CD4-positive, alpha-beta T cell treated with Interferon alpha-2 for 1 hour (primary cell): ENCODE measurements at regions not wholly inside any gene's neighbourhood (a gene's known extent, or its start where the extent isn't known, plus 50 kb on each side); places are given as distances from the start of the nearest gene placed in this dataset.

Experiments used
- DNase-seq, 2 donors: peaks; one replicate each; pipeline ENCODE4 v3.0.0-alpha.2; 2020 to 2022

DNA sequence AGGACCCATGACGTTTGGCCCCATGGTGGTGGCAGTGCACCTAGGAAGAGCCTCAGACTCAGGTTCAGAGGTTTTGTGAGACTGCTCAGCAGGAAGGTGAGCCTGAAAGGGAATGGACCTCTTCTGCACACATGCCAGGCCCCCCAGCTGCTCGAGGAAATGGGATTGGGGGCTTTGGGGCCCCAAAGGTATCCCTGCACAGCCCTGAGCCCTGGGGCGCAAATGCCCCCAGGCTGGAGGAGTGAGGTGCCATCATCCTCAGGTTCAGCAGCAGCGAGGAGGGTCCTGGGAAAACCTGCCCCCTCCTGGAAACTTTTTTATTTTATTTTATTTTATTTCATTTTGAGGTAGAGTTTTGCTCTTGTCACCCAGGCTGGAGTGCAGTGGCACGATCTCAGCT is 171.8 kb upstream of the MVB12B start:
- no peak for DNase-seq

DNA sequence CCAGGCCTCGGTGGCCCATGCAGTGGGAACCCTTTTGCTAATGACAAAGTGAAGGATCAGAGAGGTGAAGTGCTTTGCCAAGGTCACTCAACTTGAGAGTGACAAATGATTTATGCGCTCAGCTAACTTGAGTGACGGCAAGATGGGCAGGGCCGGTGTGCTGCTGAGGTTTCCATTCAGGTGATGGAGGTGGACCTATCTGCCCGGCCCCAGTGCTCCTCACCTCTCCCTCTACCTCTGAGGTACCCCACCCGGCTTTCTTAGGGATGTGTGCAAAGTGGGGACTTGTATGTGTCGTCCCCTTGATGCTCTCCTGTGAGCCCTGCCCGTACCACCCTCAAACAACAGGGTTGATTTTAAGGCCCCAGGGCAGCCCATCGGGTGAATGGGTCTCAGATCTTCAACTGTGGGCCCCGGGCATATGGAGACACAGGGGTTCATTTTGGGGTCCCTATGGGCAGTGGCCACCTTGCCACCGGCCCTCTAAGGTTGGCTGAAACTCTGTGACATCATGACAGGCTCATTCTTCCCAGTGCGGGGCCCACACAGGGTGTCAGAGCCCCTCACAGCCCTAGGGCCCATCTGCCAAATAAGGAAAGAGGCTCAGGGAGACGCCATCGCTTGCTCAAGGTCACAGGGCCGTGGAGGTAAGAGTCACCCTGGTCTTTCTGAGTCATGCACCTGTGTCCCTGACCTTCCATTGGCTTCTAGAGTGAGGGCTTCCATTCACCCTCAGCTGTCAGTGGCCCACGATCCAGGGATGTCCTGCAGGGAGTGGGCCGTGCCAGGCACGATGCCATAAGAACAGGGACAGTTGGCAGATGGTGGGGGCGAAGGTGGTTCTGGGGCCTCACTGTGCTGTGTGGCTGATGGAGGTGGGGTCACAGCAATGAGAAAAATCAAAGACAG is 170.6 kb upstream of the MVB12B start:
- DNase-seq = no peak

DNA sequence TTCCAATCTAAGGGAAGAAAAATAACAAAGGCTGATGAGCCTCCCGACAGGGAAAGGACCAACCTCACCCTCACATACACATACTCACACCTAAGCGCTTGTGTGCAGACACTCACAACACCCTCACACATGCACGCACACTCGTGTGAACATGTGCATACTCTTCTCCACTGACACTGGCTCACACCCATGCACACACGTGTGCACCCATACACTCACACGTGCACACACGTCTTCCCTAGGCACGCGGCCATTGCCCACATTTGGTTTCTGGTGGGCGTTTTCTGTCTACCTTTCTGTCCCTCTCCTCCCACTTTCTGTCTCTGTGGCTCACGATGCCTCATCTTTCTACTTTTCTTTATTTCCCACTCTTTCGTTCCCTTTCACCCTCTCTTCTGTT is 169.7 kb upstream of the MVB12B start:
- no peak for DNase-seq

DNA sequence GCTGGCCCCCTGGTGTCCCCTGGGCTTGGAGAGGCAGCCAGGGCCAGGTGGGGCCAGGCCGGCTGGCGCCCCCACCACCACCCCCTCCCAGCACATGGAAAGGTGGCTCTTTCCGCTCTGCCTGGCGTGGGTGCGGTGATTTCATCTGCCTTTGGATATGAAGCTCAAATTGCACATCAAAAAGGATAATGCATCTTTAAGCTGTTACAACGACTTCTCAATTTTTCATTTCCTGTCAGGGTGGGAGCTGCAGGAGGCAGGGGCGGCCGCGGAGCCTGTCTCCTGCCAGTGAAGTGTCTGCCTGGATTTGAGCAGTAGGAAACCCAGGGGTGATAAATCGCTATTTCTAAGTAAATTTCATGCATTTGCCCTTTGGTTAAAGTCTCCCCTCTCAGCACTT is 169.2 kb upstream of the MVB12B start:
- no peak for DNase-seq

DNA sequence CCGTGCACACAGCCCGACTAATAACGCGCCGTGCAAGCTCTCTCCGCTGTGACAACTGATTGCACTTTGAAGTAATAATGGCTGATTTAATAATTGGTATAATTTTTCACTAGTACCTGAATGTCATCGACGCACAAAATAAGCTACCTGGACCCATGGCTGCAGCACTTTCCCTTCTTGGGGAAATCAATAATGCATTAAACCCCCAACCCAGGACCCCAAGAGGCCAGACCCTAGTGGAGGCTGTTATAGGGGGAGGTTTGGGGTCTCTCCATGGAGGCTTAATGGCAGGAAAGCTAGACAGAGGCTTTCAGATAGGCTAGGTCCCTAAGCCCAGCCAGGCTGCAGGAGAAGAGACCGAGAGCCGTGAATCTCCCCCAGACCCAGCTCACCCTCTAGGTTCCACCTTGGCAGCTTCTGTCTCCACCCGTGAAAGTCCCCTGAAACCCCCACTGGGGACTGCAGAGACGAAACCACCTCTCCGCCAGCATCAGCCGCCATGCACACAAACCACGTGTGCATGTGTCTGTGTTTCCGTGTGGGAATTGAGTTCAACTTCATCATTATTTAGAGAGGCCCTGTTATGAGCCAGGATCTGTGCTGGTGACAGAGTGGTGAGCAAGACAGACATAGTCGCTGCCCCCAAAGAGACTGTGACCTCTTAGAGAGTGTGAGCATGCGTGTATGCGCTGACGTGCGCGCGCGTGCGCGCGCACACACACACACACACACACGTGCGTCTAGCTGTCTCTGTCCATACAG is 168.6 kb upstream of the MVB12B start:
- DNase-seq = no peak

DNA sequence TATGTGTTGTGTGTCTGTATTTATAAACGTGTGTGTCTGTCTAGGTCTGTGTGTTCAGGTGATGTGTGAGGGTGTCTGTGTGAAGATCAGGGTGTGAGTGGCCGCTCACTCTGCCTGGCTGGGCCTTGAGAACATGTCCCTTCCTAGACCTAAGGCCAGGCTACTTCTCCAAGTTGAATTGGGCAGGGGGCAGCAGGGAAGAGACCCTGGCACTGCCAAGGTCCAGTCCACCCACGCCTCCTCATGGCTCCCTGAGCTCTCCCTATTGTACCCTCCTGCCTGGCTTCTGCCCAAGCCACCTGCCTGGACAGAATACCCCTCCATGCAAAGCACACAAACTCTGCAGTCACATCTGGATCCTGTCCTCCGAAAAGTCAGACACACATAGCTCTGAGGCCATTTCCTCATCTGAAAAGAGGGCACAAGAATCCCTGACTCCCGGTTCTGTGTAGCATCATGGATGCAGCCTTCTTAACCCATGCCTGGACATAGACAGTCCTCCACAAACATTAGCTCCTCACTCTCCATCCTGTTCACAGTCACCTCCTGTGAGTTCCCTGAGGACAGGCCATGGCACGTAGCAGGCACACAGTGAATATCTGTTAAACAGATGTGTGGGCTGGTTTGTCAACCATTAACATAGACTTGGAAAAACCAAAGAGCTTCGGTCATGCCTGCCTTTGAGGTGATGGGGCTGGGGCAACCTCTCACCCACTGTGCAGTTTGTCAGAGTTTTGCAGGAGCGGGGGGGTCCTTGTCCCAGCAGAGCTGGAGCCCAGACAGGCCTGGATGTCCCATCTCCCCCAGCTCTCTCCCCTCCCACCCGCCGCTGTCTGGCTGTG is 167.8 kb upstream of the MVB12B start:
- no peak for DNase-seq

DNA sequence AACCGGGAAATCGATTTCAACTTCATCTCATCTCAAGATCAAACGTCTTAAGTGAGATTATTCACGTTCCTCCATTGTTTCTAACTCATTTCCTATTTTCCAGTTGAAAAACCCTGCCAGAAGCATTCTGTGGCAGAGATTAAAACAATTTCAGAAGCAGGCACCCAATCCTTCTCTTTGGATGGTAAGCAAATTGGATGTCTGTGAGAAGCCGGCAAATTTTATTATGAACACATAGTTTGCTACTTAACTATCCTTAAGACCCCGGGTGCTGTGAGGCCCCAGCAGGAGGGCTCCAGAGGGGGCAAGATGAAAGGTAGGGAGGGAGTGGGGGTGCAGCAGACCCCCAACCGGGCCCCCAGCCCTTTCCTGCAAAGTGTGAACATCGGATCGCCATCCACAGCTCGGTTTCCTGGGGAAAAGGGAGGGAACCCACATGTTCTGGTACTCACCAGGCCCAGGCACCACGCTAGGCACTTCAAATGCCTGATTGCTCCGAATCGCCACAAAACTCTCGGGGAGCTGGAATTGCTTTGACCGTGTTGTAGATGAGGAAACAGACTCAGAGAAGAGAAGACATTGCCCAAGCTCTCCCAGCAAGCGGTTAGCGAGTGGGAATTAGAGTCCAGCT is 167.1 kb upstream of the MVB12B start:
- DNase-seq = no peak

DNA sequence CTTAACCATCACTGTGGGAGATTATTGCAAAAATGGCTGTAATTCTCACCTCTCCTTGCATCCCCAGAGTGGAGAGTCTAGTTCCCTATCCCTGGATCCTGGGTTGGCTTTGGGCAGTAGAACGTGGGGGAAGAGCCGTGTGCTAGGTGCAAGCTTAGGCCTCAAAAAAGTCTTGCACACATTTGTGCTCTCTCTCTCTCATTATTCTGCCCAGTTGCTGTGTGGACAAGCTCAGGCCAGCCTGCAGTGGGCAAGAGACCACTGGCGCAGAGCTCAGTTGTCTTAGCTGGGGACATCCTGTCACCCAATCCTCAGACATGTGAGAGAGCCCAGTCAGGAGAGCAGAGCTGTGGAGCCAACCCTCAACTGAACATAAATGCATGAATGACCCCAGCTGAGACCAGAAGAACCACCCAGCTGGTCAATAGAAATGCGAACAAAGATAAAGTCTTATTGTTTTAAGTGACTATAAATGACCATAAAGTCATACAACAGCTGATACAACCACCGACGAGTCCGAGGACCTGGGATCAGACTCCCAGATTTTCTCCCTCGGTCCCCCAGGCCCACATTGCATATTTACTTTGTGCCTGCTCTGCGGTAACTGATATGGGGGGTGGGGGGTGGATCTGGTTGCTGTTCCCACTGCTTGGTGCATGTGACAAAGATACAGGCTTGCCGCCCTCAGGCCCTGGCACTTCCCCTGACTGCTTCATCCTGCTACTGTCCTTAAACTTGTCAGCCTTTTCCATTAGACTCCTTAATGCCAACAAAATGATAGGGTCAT is 166.4 kb upstream of the MVB12B start:
- DNase-seq = no peak

DNA sequence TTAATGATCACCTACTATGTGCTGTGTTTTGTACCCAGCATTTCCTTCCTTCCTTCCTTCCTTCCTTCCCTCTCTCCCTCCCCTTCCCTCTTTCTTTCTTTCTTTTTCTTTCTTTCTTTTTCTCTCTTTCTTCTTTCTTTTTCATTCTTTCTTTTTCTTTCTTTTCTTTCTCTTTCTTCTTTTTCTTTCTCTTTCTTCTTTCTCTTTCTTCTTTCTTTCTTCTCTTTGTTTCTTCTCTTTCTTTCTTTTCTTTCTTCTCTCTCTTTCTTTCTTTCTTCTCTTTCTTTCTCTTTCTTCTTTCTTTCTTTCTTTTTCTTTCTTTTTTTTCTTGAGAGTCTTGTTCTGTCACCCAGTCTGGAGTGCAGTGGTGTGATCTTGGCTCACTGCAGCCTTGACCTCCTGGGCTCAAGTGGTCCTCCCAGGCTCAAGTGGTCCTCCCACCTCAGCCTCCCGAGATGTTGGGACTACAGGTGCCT is 165.7 kb upstream of the MVB12B start:
- DNase-seq = no peak

DNA sequence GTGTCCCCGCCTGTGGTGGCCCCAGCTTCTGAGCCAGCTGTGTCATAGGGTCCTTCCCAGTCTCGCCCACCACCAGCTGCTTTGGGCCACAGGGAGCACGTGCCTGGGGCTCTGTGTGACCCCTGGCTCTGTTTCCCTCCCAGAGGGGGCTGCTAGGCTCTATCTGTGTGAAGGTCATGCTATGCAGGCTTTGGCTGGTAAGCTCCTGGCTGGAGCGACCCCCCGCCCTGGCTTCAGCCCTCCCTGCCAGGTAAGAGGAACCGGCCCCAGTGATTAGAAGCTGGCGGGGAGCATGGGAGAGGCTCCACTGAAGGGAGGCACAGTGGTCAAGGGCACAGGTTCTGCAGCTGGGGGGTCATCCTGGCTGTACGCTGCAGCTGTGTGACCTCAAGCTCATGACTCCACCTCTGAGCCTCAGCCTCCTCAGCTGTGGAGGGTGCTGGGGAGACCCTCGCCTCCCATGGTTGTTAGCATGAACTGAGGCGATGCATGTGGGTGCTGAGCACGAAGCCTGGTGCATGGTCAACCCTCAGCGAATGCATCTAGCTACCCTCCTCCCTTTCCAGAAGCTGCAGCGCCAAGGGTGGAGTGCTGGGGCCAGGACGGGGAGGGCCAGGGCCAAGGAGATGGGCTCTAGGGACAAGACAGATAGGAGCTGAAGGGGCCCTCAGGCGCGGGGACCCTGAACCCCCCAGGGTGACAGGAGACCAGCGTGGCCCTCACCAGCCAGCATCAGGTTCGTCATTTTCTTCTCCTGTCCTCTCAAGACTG is 163.8 kb upstream of the MVB12B start:
- no peak for DNase-seq

DNA sequence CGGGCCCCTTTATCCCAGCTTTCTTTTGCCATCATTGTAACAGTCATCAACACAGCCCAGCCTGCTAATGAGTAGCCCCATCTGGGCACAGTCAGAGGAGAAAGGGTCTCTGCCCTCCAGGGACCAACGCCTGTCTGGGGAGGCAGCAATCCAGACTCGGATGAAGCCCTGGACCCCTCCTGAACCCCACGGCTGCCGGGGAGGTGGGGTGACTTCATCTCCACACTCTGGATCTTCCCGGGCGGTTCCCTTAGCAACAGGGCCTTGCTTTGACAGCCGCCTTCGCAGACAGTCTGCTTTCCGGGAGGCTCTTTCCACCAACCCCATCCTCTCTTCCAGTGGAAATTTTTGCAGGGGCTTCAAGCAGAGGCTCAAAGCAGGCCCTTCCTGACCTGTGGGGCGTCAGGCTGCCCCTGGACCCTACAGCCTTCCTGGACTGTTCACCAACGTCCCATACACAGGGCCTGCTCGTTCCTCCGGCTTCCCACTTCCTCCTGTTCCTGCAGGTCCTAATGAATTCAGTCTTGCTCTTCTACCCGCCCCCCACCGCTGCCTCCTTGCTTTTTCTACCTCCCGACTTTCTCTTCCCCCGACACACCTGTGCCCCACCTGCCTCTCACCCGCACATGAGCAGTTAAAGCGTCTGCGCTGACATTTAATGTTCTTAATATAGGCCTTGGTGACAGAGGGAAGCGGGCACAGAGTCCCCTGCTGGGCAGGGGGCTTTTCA is 161.7 kb upstream of the MVB12B start:
- no peak for DNase-seq

DNA sequence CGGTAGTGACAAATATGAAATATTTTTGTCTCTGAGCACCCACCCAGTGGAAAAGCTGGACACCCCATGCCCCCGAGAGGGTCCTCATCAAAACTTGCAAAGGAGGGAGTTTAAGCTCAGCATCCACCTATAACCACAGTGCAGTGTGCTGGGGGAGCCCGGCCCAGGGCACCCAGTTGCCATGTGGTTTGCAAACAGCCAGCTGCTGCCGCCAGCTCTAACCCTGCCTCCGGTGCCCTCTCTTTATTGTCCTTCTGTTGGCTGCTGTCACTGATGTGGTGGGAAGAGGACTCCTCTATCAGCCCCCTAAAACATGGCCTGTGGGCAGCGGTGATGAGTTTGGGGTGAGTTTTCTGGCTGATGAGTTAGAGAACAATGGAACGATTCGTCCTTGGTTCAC is 160.9 kb upstream of the MVB12B start:
- no peak for DNase-seq

DNA sequence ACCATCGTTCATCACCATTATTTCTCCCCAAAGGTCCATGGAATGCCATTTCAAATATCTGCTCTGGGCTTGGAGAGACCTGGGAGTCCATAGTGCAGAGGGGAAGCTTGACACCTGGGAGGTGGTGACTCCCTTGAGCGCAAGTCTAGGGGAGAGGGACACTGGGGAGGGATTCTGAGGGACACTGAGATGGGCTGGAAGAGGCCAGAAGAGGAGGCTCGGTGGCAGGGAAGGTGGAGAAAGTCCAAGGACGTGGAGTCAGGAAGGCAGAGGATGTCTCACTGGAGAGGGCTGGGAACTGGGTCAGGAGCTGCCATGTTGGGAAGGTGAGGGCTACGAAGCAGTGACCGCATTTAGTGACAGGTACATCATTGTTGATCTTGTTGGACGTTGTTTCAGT is 160.3 kb upstream of the MVB12B start:
- DNase-seq = no peak

DNA sequence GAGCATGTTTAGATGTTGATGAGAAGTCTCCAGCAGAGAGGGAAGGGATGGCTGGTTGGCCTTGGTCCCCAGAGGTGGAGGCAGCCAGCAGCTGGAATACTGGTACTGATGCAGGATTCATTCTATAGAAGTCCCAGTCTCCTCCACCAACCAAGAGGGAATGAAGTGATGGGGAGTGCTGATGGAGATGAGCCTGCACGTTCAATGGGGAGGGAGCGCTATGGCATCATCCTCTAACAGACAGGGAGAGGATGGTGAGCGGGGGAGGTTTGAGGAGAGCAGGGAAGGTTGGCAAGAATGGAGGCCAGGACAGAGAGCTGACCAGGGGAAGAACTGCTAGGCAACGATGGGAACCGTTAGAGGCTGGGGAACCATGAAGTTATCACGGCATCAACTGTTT is 159.8 kb upstream of the MVB12B start:
- no peak for DNase-seq

DNA sequence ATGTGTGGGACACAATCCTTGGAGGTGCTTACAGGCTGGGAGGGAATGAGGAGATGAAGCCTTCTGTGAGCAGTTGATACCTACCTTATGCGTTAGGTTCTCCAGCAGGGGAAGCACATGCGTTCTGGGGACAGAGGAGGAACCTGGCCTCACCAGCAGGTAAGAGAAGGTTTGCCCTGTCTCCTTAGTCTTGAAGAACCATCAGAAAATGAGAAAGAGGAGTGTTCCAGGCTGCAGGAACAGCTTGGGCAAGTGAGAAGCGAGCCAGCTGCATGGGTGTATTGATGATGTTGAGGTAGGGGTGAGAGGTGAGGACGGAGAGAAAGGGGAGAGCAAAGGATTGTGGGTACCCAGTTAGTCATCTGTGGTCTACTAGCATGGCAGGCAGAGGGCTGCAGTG is 156.9 kb upstream of the MVB12B start:
- no peak for DNase-seq

DNA sequence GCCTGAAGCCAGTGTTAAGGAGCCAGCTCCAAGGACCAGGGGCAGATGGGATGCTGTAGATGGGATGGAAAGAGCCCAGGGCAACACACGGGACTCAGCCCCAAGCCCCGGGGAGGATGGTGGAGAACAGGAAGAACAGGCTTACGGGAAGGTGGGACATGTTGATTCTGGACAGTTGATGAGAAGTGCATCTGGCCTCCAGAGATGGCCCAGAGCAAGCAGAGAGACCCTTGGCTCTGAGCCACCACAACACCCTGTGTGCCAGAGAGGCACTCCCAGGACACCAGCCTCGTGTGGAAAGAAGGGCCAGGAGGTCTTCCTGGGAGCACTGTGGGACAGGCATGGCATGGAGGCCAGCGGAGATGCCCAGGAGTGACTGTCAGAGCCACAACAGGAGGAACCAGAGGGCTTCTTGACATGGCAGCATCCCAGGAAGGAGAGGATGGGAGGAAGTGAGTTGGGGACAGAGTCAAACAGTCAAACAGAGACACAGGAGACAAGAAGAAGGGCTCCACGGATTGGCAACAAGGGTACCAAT is 156.3 kb upstream of the MVB12B start:
- DNase-seq = no peak

DNA sequence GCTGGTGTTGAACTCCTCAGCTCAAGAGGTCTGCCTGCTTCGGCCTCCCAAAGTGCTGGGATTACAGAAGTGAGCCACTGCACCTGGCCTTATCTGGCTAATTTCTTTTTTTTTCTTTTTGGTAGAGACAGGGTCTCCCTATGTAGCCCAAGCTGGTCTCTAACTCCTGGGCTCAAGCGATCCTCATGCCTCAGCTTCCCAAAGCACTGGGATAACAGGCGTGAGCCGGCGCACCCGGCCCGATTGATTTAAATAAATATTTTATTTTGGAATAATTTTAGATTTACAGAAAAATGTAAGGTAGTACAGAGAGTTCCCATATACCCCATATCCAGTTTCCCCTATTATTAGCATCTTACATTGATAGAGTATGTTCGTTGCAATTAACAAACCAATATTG is 155.0 kb upstream of the MVB12B start:
- no peak for DNase-seq

DNA sequence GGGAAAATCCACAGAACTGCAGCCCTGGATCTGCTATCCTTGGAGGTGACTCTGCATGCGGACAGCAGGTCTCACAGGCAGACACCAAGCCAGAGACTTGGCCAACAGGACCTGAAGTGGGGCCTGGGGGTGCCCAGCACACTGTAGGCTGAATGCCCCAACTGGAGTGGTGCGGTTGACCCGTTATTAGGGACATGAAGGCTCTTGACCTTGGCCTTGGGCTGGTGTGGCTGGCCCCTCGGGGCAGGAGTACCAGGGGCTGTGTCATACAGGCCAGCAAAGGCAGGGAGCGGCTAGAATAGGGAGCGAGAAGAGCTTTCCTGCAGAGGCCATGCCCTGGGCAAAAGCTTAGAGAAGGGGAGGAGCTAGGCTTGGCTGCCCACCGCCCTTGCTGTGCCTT is 153.2 kb upstream of the MVB12B start:
- no peak for DNase-seq

DNA sequence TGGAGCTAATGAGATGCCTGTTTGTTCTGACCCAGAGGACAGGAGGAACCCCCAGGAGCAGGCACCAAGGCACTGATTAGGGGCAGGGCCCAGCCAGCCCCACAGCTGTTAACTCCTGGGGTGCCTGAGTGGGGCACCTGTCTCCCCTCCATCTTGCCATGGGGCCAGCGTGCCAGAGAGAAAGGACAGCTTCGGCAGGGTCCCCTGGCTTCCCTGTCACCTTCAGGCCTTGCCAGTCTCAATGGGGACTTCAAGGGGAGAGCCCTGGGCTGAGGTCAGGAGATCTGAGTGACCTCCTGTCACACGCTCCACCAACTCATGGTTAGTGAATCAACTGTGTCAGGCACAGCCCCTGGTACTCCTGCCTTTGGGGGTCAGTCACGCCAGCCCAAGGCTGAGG is 152.7 kb upstream of the MVB12B start:
- DNase-seq = no peak

DNA sequence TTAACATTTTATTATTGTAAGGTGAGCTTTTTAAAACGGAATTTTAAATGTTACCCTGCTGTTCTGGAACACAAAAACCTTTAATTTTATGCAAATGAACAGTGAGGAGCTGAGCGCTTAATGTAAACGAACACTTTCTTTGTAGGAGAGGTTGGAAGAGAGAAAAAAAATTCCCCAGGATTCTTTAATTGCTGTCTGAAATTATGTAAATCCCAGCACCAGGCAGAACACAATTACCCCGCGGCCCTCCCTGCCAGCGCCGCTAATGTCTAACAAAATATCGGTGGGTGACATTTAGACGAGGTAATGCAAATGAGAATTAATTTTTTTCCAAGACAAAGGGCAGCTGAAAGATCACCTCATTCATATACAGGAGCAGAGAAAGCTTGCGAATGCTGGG is 143.4 kb upstream of the MVB12B start:
- DNase-seq = no peak
